GM12878 (cell line): ENCODE measurements at regions not wholly inside any gene's neighbourhood (a gene's known extent, or its start where the extent isn't known, plus 50 kb on each side); places are given as distances from the start of the nearest gene placed in this dataset.

ENCODE experiments used
- CEBPB ChIP-seq, 2 experiments: fragments of 150-350 bp in 1 of 2; IDR thresholded peaks; 2 replicates each; pipeline ENCODE4 v1.6.1; 2012 to 2014; ENCODE audit warnings: low read depth in 2 of 2, low read length in 2 of 2, borderline replicate concordance in 1 of 2, inconsistent platforms in 1 of 2
- SIN3A ChIP-seq: IDR thresholded peaks from 2 replicates; pipeline ENCODE4 v1.6.1; 2012; ENCODE audit warnings: low read depth, low read length, improper control_type of control experiment
- TF ChIP-seq, protein P1 (sequence below), 3 experiments: IDR thresholded peaks in 2 of 3; conservative IDR thresholded peaks in 1 of 3; 2 replicates each; pipeline ENCODE4 v1.5.1; 2011; ENCODE audit warnings: low read depth in 3 of 3, low read length in 3 of 3, mild to moderate bottlenecking in 3 of 3, control low read depth in 2 of 3, moderate library complexity in 2 of 3, inconsistent platforms in 1 of 3, mixed read lengths in 1 of 3; ENCODE audit not compliant: control insufficient read depth in 2 of 3, insufficient read depth in 1 of 3; ENCODE audit errors: extremely low read depth in 1 of 3

- TF ChIP-seq, protein P1, sequence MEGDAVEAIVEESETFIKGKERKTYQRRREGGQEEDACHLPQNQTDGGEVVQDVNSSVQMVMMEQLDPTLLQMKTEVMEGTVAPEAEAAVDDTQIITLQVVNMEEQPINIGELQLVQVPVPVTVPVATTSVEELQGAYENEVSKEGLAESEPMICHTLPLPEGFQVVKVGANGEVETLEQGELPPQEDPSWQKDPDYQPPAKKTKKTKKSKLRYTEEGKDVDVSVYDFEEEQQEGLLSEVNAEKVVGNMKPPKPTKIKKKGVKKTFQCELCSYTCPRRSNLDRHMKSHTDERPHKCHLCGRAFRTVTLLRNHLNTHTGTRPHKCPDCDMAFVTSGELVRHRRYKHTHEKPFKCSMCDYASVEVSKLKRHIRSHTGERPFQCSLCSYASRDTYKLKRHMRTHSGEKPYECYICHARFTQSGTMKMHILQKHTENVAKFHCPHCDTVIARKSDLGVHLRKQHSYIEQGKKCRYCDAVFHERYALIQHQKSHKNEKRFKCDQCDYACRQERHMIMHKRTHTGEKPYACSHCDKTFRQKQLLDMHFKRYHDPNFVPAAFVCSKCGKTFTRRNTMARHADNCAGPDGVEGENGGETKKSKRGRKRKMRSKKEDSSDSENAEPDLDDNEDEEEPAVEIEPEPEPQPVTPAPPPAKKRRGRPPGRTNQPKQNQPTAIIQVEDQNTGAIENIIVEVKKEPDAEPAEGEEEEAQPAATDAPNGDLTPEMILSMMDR (IDR thresholded peaks at IDR 0.05 in 2 of 3, conservative IDR thresholded peaks at IDR 0.05 in 1 of 3; ENCODE audit: control insufficient read depth in 2 of 3, extremely low read depth in 1 of 3, insufficient read depth in 1 of 3, low read depth in 3 of 3, low read length in 3 of 3), result no peak
- TF ChIP-seq CEBPB (IDR thresholded peaks at IDR 0.05; ENCODE audit: borderline replicate concordance in 1 of 2, low read depth in 2 of 2, low read length in 2 of 2) (no peak), SIN3A (no peak)
These were observed 127.9 kb upstream of the MLIP start for GRCh38 chr6:53983301-53983700.
